ENCODE measurements at regions not wholly inside any gene's neighbourhood (a gene's known extent, or its start where the extent isn't known, plus 50 kb on each side); places are given as distances from the start of the nearest gene placed in this dataset.

DNA sequence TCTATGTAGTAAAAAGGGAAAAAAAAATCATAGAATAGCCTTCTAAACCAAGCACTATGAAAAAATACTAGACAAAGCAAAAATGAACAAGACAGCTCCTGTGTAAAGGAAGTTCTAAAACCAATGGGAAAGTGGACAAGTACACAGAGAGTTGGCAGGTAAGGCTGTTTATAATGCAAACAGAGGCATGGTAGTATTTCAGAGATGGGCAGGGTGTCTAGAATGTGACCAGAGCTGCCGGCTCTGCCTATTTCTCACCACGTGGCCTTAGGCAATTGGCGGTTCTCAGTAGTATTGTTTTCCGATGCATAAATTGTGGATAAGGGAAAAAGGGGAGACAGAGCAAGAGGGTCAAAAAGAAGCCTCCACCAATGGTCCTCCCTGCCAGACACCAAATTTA lies 173.6 kb downstream of the ANKRD30B start:
- TF ChIP-seq, protein P1, sequence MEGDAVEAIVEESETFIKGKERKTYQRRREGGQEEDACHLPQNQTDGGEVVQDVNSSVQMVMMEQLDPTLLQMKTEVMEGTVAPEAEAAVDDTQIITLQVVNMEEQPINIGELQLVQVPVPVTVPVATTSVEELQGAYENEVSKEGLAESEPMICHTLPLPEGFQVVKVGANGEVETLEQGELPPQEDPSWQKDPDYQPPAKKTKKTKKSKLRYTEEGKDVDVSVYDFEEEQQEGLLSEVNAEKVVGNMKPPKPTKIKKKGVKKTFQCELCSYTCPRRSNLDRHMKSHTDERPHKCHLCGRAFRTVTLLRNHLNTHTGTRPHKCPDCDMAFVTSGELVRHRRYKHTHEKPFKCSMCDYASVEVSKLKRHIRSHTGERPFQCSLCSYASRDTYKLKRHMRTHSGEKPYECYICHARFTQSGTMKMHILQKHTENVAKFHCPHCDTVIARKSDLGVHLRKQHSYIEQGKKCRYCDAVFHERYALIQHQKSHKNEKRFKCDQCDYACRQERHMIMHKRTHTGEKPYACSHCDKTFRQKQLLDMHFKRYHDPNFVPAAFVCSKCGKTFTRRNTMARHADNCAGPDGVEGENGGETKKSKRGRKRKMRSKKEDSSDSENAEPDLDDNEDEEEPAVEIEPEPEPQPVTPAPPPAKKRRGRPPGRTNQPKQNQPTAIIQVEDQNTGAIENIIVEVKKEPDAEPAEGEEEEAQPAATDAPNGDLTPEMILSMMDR (IDR thresholded peaks at IDR 0.05; ENCODE audit: unreplicated experiment in 3 of 3), result no peak
- Mint-ChIP-seq H3K4me1 (no peaks in the 10 kb centered on the region), H3K9me3 (peaks cover 59% of the 10 kb centered on the region), H3K36me3 (ENCODE audit: low read depth) (peaks cover 12% of the 10 kb centered on the region), H3K27ac (no peak overlapping the region), H3K4me3 (no peak overlapping the region), H3K27me3 (ENCODE audit: low read depth) (no peaks in the 10 kb centered on the region)

DNA sequence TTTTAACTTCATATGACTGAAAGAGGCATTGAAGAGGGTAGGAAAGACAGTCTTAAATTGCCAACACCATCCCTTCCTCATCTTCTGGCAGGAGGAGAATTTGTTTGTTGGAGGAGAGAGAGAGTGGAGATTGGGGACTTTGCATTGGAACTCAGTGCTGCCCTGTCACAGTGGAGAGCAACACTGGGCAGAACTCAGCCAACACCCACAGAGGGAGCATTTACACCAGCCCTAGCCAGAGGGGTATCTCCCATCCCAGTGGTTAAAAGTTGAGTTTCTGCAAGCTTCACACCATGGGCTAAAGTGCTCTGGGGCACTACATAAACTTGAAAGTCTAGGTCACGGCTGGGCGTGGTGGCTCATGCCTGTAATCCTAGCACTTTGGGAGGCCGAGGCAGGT lies 174.1 kb downstream of the ANKRD30B start:
- Mint-ChIP-seq H3K36me3 (ENCODE audit: low read depth) (peaks cover 12% of the 10 kb centered on the region), H3K4me3 (no peak overlapping the region), H3K27me3 (ENCODE audit: low read depth) (no peaks in the 10 kb centered on the region), H3K4me1 (no peaks in the 10 kb centered on the region), H3K9me3 (peaks cover 60% of the 10 kb centered on the region), H3K27ac (no peak overlapping the region)
- TF ChIP-seq, protein P1 (IDR thresholded peaks at IDR 0.05; ENCODE audit: unreplicated experiment in 3 of 3), result no peak

DNA sequence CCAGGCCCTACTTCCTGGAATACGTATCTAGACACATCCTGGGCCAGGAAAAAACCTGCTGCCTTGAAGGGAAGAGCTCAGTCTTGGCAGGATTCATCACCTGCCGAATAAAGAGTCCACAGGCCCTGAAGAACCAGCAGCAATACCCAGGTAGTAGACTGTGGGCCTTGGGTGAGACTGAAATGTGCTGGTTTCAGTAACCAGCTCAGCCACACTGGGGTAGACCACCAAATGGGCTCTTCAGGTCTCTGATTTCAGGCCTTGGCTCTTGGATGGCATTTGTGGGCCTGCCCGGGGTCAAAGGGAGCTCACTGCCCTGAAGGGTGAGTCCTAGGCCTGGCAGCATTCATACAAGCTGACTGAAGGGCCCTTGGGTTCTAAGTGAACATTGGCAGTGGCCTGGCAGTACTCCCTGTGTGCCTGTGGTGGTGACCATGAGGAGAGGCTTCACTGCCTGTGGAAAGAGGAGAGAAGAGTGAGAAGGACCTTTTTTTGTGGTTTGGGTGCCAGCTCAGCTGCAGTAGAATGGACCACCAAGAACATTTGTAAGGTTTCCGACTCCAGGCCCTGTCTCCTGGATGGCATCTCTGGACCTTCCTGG lies 175.1 kb downstream of the ANKRD30B start:
- Mint-ChIP-seq H3K27me3 (ENCODE audit: low read depth) (no peaks in the 10 kb centered on the region), H3K27ac (no peak overlapping the region), H3K4me1 (no peaks in the 10 kb centered on the region), H3K36me3 (ENCODE audit: low read depth) (peaks cover 12% of the 10 kb centered on the region), H3K4me3 (no peak overlapping the region), H3K9me3 (peaks cover 58% of the 10 kb centered on the region)
- TF ChIP-seq, protein P1 (IDR thresholded peaks at IDR 0.05; ENCODE audit: unreplicated experiment in 3 of 3), result no peak

DNA sequence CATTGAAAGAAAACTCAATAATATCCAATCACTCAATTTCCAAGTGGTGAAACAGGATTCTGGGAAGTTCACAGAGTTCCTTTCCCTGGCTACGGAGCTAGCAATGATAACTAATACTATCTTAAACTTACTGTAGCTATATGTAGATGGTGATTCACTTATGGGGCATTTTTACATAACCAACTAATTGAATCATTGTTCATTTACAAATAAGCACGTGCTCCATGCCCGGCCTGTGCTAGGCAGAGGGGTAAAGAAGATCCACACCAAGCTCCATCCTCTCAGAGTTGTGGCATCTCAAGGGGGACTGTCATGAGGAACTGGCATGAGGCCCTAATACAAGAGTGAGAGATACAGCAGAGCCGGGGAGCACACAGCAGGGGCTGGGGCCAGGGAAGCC lies 176.3 kb downstream of the ANKRD30B start:
- H3K9me3 Mint-ChIP-seq, result peaks cover 62% of the 10 kb centered on the region
- no peak overlapping the region for H3K4me3 Mint-ChIP-seq

DNA sequence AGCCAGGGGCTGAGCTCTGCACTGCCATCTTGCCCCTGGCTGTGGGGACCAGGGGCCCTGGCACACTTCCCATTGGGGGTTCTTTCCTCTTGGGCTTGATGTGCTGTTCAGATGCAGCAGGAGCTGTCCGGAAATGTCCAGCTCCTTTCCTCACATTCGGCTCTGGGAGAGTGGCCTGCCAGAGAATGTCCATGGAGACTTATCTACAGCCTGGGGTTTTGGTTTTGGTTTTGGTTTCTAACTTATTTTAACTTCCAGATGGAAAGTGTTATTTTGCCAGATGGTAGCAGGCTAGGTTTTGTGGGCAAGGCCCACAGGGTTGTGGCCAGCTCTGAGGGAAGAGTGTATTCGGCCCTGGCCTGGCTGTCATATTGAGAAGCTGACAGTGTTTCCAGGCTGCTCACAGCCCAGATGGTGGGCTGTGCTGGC lies 177.3 kb downstream of the ANKRD30B start:
- H3K36me3 Mint-ChIP-seq (ENCODE audit: low read depth), result peaks cover 17% of the 10 kb centered on the region
- no peak overlapping the region for H3K4me3 Mint-ChIP-seq
- no peaks in the 10 kb centered on the region for H3K4me1 Mint-ChIP-seq
- H3K27ac Mint-ChIP-seq, result no peak overlapping the region
- H3K9me3 Mint-ChIP-seq, result peaks cover 65% of the 10 kb centered on the region
- no peaks in the 10 kb centered on the region for H3K27me3 Mint-ChIP-seq (ENCODE audit: low read depth)
- TF ChIP-seq, protein P1 (IDR thresholded peaks at IDR 0.05; ENCODE audit: unreplicated experiment in 3 of 3), result no peak

More for the DNA sequence above, 176.3 kb downstream of the ANKRD30B start:
- H3K27ac Mint-ChIP-seq, result no peak overlapping the region
- H3K27me3 Mint-ChIP-seq (ENCODE audit: low read depth), result no peaks in the 10 kb centered on the region
- TF ChIP-seq, protein P1 (IDR thresholded peaks at IDR 0.05; ENCODE audit: unreplicated experiment in 3 of 3), result no peak
- H3K4me1 Mint-ChIP-seq, result no peaks in the 10 kb centered on the region
- peaks cover 12% of the 10 kb centered on the region for H3K36me3 Mint-ChIP-seq (ENCODE audit: low read depth)

DNA sequence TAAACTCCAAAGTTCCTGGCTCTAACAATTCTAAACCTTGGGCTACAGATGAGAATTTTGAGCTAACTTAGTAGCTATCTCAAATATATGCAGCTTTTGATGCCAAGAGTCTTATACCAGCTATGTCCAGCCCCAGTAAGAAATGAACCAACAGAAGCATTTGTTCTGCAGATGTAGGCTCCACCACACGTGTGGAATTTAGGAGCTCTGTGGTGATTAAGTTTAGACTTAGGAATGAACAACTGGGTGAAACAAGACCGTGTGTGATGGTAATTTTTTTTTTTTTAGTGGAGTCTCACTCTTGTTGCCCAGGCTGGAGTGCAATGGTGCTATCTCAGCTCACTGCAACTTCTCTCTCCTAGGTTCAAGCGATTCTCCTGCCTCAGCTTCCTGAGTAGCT lies 179.7 kb downstream of the ANKRD30B start:
- no peaks in the 10 kb centered on the region for H3K27me3 Mint-ChIP-seq (ENCODE audit: low read depth)
- no peak overlapping the region for H3K4me3 Mint-ChIP-seq
- peaks cover 12% of the 10 kb centered on the region for H3K36me3 Mint-ChIP-seq (ENCODE audit: low read depth)
- no peak overlapping the region for H3K27ac Mint-ChIP-seq
- H3K9me3 Mint-ChIP-seq, result peaks cover 61% of the 10 kb centered on the region
- TF ChIP-seq, protein P1 (IDR thresholded peaks at IDR 0.05; ENCODE audit: unreplicated experiment in 3 of 3), result no peak
- no peaks in the 10 kb centered on the region for H3K4me1 Mint-ChIP-seq

Measured in nephron (organoid).